Retinal pigment epithelial cell (primary cell): ENCODE measurements at regions not wholly inside any gene's neighbourhood (a gene's known extent, or its start where the extent isn't known, plus 50 kb on each side); places are given as distances from the start of the nearest gene placed in this dataset.

ENCODE experiments used
- DNase-seq: peaks from one replicate; pipeline ENCODE4 v3.0.0-alpha.2; 2010; ENCODE audit warnings: low read depth
- H3K4me3 ChIP-seq: 2 replicates; pipeline ENCODE4 v1.5.1; 2011; ENCODE audit warnings: mild to moderate bottlenecking, low read length, control low read depth, moderate library complexity
- CTCF ChIP-seq: conservative IDR thresholded peaks from 2 replicates; pipeline ENCODE4 v1.5.1; 2011; ENCODE audit warnings: low read depth, low read length, control low read depth, inconsistent platforms

GRCh38 chr18:22467760-22468553 lies 50.2 kb upstream of the CTAGE1 start:
- no peak for TF ChIP-seq CTCF
- DNase-seq, result no peak
- no peak overlapping the region for H3K4me3 ChIP-seq

GRCh38 chr18:22468554-22468891 lies 50.8 kb upstream of the CTAGE1 start:
- no peak for DNase-seq
- H3K4me3 ChIP-seq, result no peak overlapping the region
- no peak for TF ChIP-seq CTCF

GRCh38 chr18:22469061-22469734 lies 51.5 kb upstream of the CTAGE1 start:
- DNase-seq, result no peak
- no peak for TF ChIP-seq CTCF
- H3K4me3 ChIP-seq, result no peak overlapping the region

- no peak for TF ChIP-seq CTCF
- H3K4me3 ChIP-seq, result no peak overlapping the region
- DNase-seq, result no peak
Observed at GRCh38 chr18:22469926-22470247, 52.2 kb upstream of the CTAGE1 start.

- no peak for DNase-seq
- TF ChIP-seq CTCF, result no peak
- H3K4me3 ChIP-seq, result no peak overlapping the region
Observed at GRCh38 chr18:22470248-22471235, 52.8 kb upstream of the CTAGE1 start.

- peak; percentile 87 for DNase-seq
- H3K4me3 ChIP-seq, result no peak overlapping the region
- no peak for TF ChIP-seq CTCF
Observed at GRCh38 chr18:22471546-22472131, 53.9 kb upstream of the CTAGE1 start.
